Upper lobe of right lung (tissue), 1 donor: ENCODE measurements at regions not wholly inside any gene's neighbourhood (a gene's known extent, or its start where the extent isn't known, plus 50 kb on each side); places are given as distances from the start of the nearest gene placed in this dataset.

Experiments
- ATAC-seq: fragments of 200-7000 bp; cut with Tn5 transposase; one replicate; pipeline ENCODE4 v1.9.1; 2020; ENCODE audit warnings: mild to moderate bottlenecking, moderate library complexity
- DNase-seq: peaks from one replicate; pipeline ENCODE4 v3.0.0-alpha.2; 2020
- H3K27ac ChIP-seq: fragments of 200-600 bp; one replicate; pipeline ENCODE4 v1.8.0; 2022
- H3K27me3 ChIP-seq: fragments of 200-600 bp; one replicate; pipeline ENCODE4 v1.8.0; 2022; ENCODE audit warnings: mild to moderate bottlenecking
- H3K36me3 ChIP-seq: fragments of 200-600 bp; one replicate; pipeline ENCODE4 v1.8.0; 2022
- H3K4me1 ChIP-seq: fragments of 200-600 bp; one replicate; pipeline ENCODE4 v1.8.0; 2022
- H3K4me3 ChIP-seq: fragments of 200-600 bp; one replicate; pipeline ENCODE4 v1.8.0; 2022; ENCODE audit warnings: mild to moderate bottlenecking
- H3K9me3 ChIP-seq: fragments of 200-600 bp; one replicate; pipeline ENCODE4 v1.8.0; 2022
- CTCF ChIP-seq: fragments of 200-600 bp; IDR thresholded peaks from one replicate; pipeline ENCODE4 v1.8.0; 2022; ENCODE audit warnings: antibody characterized with exemption
- intact Hi-C: fragments of 100-400 bp; cut with DNase I; formaldehyde crosslinking; loops from one replicate; pipeline ENCODE4 v1.11.0; 2022
- donor health status: DM: no; HTN: yes; CAD: no; lungs with severe emphysema.

GRCh38 chr2:42859006-42859552, 66.7 kb upstream of the HAAO start:
- H3K27me3 ChIP-seq: no peaks in the 10 kb centered on the region
- no peaks in the 10 kb centered on the region for H3K9me3 ChIP-seq
- DNase-seq: no peak
- H3K36me3 ChIP-seq: no peaks in the 10 kb centered on the region
- TF ChIP-seq CTCF: peak; percentile 95
- peaks cover 4% of the 10 kb centered on the region for H3K4me1 ChIP-seq
- peak; percentile 60 for ATAC-seq
- no peak overlapping the region for H3K4me3 ChIP-seq
- intact Hi-C loops: no loop called here
- H3K27ac ChIP-seq: no peak overlapping the region

DNA sequence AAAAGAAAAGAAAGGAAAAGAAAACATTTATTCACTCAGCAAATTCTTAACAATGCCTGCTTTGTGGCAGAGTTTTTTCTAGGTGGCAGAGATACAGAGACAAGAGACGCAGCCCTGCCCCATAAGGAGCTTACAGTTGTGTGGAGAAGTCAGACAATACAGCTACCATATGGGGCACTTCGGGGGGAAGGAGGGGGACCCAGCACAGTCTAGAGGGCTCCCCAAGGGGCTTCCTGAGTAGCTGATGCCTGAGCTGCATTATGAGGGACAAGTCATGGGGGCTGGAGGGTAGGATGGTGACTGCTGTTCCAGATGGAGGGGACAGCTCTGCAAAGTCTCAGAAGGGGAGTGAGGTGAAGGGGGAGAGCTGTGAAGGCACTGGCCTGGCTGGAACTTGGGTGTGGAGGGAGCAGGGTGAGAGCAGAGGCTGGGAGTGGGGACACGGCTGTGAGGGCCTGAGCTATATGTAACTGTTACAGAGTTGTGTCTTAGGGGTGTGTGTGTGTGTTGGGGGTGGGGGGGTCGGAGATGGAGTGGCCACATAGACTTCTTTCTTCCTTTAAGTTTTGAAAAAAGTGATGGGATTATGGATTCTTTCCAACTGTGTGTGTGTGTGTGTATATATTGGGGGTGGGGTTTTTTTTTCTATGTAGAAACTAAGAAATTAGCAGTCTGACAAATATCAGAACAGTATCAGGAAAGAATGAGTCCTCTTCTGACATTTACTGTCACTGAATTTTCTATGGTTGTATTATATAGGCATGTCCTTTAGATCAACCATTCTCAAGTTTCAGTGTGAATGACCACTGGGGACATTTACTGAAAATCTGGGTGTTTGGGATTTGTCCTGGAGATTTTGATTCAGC, 66.0 kb upstream of the HAAO start:
- H3K4me3 ChIP-seq: no peak overlapping the region
- TF ChIP-seq CTCF: no peak
- H3K9me3 ChIP-seq: no peaks in the 10 kb centered on the region
- H3K36me3 ChIP-seq: no peaks in the 10 kb centered on the region
- H3K27ac ChIP-seq: no peak overlapping the region
- H3K27me3 ChIP-seq: no peaks in the 10 kb centered on the region
- DNase-seq: no peak
- H3K4me1 ChIP-seq: peaks cover 4% of the 10 kb centered on the region
- intact Hi-C loops: no loop called here
- ATAC-seq: no peak

- no peak overlapping the region for H3K27ac ChIP-seq
- no peaks in the 10 kb centered on the region for H3K36me3 ChIP-seq
- ATAC-seq (no peak), DNase-seq (peak; percentile 59)
- no peaks in the 10 kb centered on the region for H3K9me3 ChIP-seq
- peaks cover 4% of the 10 kb centered on the region for H3K4me1 ChIP-seq
- no peak overlapping the region for H3K4me3 ChIP-seq
- intact Hi-C loops: no loop called here
- no peaks in the 10 kb centered on the region for H3K27me3 ChIP-seq
- no peak for TF ChIP-seq CTCF
Observed at GRCh38 chr2:42856891-42857632, 64.7 kb upstream of the HAAO start.

DNA sequence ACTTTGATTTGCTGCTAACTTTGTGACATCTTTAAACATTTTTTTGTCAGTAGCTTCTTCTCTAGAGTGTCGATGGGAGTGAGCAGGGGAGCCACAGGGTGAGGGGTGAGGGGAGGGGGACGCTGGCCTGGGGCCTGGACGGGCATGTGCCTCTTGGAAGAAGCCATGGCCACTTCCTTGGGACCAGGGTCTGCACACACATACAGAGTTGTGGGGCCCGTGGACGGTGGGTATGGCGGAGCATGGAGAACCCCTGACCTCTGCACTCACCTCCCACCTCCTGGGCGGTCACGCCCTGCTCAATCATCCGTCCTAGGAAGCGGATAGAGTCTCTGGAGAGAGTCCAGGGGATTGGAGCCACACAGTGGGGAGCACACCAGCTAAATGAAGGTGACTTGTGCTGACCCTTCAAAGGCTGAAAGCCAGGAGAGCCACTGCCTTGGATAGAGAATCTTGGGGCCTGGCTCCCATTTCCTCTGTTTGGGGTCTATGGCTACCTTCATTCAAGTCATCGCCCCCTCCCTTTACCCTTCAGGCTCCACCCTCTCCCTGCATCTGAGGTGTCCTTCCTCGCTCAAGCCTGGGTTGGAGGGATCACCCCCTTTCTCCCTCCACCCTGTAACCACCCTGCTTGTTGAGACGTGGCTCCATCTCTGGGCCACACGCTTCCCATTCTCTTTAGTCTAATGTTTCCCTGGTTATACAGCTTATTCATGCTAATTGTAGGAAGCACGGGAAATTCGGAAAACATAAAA, 63.9 kb upstream of the HAAO start:
- TF ChIP-seq CTCF: no peak
- ATAC-seq (no peak), DNase-seq (peak; percentile 66)
- peaks cover 4% of the 10 kb centered on the region for H3K4me1 ChIP-seq
- intact Hi-C loops: no loop called here
- no peak overlapping the region for H3K27ac ChIP-seq
- no peaks in the 10 kb centered on the region for H3K36me3 ChIP-seq
- no peaks in the 10 kb centered on the region for H3K27me3 ChIP-seq
- H3K4me3 ChIP-seq: no peak overlapping the region
- no peaks in the 10 kb centered on the region for H3K9me3 ChIP-seq

DNA sequence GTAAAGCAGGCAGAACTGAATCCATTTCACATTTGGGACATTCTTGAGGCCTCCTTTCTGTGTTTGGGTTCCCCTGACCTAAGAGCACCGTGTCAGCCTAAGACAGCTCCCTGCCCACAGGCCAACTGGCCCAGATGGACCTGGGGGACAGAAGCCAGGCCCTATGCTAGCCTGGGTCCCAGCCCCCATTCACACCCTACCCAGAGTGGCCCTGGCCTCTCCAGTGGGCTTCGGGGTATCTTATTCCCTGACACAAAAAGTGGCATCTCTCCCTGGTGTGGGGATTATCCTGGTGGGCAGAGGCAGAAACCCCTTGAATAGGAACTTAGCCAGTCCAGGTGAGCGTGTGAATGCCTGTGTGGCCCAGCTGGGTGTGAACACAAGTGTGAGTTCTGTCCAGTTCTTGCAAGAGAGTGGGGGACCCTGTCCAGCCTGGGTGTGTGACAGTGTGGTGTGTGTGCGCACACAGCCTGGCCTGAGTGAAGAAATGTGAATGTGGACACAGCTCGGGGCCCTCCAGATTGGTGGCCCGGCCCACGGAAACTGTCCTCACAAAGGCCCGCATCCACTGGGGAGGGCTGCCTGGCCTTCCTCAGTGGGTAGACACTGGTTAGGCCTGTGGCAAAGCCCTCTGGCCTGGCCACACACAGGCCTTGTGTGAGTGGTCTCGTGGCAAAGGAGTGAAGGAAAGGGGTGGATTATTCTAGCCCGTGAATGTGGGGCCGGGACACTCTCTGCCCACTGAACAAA, 63.0 kb upstream of the HAAO start:
- peak; percentile 59 for DNase-seq
- H3K27me3 ChIP-seq: no peaks in the 10 kb centered on the region
- H3K4me3 ChIP-seq: no peak overlapping the region
- no peak overlapping the region for H3K27ac ChIP-seq
- peaks cover 4% of the 10 kb centered on the region for H3K4me1 ChIP-seq
- no peak for TF ChIP-seq CTCF
- H3K36me3 ChIP-seq: no peaks in the 10 kb centered on the region
- intact Hi-C loops: no loop called here
- H3K9me3 ChIP-seq: no peaks in the 10 kb centered on the region
- ATAC-seq: no peak
